ENCODE measurements at regions not wholly inside any gene's neighbourhood (a gene's known extent, or its start where the extent isn't known, plus 50 kb on each side); places are given as distances from the start of the nearest gene placed in this dataset.
"Not testable (repeated sequence)": the region's sequence is repeated elsewhere in the genome, so short reads cannot be mapped to it uniquely, and the experiment has no call there.

DNA sequence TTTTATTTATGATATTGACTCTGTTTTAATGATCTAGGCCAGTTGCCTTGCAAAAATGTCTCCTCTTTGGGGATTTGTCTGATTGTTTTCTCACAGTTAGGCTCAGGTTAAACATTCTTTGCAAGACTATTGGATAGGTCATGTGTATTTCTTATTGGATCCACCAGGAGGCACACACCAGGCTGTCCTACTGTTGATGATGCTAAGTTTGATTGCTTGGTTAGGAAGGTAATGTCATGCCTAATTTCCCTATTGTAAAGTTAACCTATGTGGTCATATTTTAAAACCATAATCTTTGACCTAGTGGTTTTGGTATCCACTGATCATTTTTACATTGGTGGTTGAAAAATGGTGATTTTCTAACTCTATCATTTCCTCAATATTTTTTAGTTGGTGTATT lies 137.1 kb downstream of the BRMS1L start:
- no peak overlapping the region for H3K27ac ChIP-seq (ENCODE audit: low read depth, low read length)
- H3K36me3 ChIP-seq (ENCODE audit: control insufficient read depth, insufficient read depth, low read length), result no peaks in the 10 kb centered on the region
- no peaks in the 10 kb centered on the region for H3K27me3 ChIP-seq (ENCODE audit: control insufficient read depth, insufficient read depth, low read length)
- H3K4me3 ChIP-seq (ENCODE audit: low read depth, low read length), result no peak overlapping the region
- no peaks in the 10 kb centered on the region for H3K9me3 ChIP-seq (ENCODE audit: control insufficient read depth, insufficient read depth, low read length)
- DNase-seq (ENCODE audit: low read depth in 4 of 6, low spot score in 6 of 6), result no peak
- H3K4me1 ChIP-seq (ENCODE audit: control insufficient read depth, insufficient read depth, low read length), result no peaks in the 10 kb centered on the region

DNA sequence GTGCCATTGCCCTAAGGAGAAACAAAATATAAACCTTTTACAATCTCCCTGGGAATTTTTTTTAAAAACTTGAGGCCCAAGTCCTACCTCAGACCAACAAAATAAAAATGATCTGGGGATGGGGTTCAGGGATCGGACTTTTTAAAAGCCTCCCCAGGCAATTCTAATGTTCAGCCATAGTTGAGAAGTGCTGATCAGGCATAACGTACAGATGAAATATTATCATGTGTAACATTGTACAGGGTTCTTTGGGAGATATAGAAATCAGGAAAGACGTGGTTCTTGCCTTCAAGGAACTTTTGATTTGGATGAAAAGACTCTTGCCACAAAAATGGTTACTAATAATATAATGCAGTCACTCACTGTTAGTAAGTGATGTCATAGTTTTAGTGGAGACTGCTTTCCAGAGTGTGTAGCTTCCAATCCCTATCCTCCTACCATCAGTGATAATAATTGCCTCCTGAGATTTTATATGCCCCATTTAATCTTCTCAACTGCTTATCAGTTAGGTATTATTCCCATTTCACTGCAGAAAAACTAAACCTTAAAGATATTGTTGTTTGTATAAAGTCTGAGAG lies 135.6 kb downstream of the BRMS1L start:
- WGBS (ENCODE audit: insufficient coverage), result no CpG with 5 or more reads among the region's 3 CpGs
- Histone ChIP-seq H3K27ac (ENCODE audit: low read depth, low read length) (no peak overlapping the region), H3K27me3 (ENCODE audit: control insufficient read depth, insufficient read depth, low read length) (no peaks in the 10 kb centered on the region), H3K9me3 (ENCODE audit: control insufficient read depth, insufficient read depth, low read length) (no peaks in the 10 kb centered on the region), H3K4me3 (ENCODE audit: low read depth, low read length) (no peak overlapping the region), H3K4me1 (ENCODE audit: control insufficient read depth, insufficient read depth, low read length) (no peaks in the 10 kb centered on the region), H3K36me3 (ENCODE audit: control insufficient read depth, insufficient read depth, low read length) (no peaks in the 10 kb centered on the region)
- no peak for DNase-seq (ENCODE audit: low read depth in 4 of 6, low spot score in 6 of 6)

DNA sequence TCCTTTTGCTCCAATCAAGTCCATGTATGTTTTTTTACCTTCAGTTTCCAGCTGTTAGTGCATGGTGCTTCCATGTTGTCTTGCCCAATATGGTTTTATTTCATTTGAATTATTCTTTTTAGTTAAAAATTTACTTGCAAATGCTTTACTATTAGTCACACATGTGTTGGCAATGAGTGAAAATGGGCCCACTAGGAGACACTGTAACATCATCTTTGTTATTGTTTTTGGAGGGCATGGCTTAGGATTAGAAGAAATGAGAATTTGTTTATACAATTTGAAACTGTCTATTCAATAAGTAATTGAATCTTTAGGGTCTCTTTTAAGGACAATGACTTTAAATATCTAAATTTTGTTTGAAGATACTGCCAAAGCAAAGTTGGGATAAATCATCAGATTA lies 133.7 kb downstream of the BRMS1L start:
- H3K36me3 ChIP-seq (ENCODE audit: control insufficient read depth, insufficient read depth, low read length), result no peaks in the 10 kb centered on the region
- H3K9me3 ChIP-seq (ENCODE audit: control insufficient read depth, insufficient read depth, low read length), result no peaks in the 10 kb centered on the region
- no peaks in the 10 kb centered on the region for H3K27me3 ChIP-seq (ENCODE audit: control insufficient read depth, insufficient read depth, low read length)
- no peak overlapping the region for H3K4me3 ChIP-seq (ENCODE audit: low read depth, low read length)
- DNase-seq (ENCODE audit: low read depth in 4 of 6, low spot score in 6 of 6), result peak in 1 of 6 donors; percentile 60
- H3K4me1 ChIP-seq (ENCODE audit: control insufficient read depth, insufficient read depth, low read length), result no peaks in the 10 kb centered on the region
- H3K27ac ChIP-seq (ENCODE audit: low read depth, low read length), result no peak overlapping the region

DNA sequence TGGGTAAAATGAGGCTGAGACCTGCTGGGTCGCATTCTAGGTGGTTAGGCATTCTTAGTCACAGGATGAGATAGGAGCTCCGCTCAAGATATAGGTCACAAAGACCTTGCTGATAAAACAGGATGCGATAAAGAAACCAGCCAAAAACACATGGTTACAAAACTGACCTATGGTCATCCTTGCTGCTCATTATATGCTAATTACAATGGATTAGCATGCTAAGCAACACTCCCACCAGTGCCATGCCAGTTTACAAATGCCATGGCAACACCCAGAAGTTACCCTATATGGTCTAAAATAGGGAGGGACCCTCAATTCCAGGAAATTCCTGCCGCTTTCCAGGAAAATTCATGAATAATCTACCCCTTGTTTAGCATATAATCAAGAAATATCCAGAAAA lies 132.4 kb downstream of the BRMS1L start:
- Histone ChIP-seq H3K36me3 (ENCODE audit: control insufficient read depth, insufficient read depth, low read length) (no peaks in the 10 kb centered on the region), H3K9me3 (ENCODE audit: control insufficient read depth, insufficient read depth, low read length) (no peaks in the 10 kb centered on the region), H3K4me3 (ENCODE audit: low read depth, low read length) (no peak overlapping the region), H3K27ac (ENCODE audit: low read depth, low read length) (no peak overlapping the region), H3K27me3 (ENCODE audit: control insufficient read depth, insufficient read depth, low read length) (peaks cover 2% of the 10 kb centered on the region), H3K4me1 (ENCODE audit: control insufficient read depth, insufficient read depth, low read length) (no peaks in the 10 kb centered on the region)
- no peak for DNase-seq (ENCODE audit: low read depth in 4 of 6, low spot score in 6 of 6)
- WGBS (ENCODE audit: insufficient coverage), result 96% methylated on average over 3 of the region's 4 CpGs

DNA sequence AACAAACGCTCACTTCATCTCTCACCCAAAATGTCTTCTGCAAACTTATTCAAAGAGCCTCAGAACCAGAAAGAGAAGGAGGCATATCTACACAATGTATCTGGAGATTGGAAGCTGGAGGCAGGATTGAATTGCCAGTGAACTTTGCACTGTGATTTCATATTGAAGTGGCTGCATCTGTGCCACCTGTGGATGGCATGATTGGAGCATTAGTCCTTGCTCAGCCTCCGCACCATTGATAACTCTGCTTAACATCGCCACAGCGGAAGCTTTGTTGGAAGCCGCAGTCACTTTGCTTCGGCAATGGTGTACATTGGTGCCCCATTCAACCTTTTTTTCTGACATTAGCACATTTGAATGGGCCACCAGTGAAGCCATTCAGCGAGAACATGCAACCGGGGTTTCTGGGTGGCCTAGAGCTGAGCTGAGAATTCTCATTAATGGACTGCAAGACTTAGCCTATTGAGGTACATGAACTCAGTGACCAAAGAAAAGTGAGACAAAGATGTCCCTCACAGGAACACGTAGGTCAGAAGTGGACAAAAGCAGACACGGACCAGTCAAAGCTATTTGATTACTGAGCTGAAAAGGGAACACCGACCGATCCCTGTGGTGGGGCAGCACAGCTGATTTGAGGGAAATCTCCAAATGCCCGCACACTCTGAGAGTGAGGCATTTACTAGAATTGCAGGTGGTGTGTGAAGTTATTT lies 130.4 kb downstream of the BRMS1L start:
- no peak overlapping the region for H3K27ac ChIP-seq (ENCODE audit: low read depth, low read length)
- H3K27me3 ChIP-seq (ENCODE audit: control insufficient read depth, insufficient read depth, low read length), result peaks cover 2% of the 10 kb centered on the region
- no peaks in the 10 kb centered on the region for H3K36me3 ChIP-seq (ENCODE audit: control insufficient read depth, insufficient read depth, low read length)
- DNase-seq (ENCODE audit: low read depth in 4 of 6, low spot score in 6 of 6), result peak in 1 of 6 donors; percentile 37
- WGBS (ENCODE audit: insufficient coverage), result 55% methylated on average over 11 of the region's 13 CpGs
- H3K4me1 ChIP-seq (ENCODE audit: control insufficient read depth, insufficient read depth, low read length), result no peaks in the 10 kb centered on the region
- no peaks in the 10 kb centered on the region for H3K9me3 ChIP-seq (ENCODE audit: control insufficient read depth, insufficient read depth, low read length)
- H3K4me3 ChIP-seq (ENCODE audit: low read depth, low read length), result no peak overlapping the region

DNA sequence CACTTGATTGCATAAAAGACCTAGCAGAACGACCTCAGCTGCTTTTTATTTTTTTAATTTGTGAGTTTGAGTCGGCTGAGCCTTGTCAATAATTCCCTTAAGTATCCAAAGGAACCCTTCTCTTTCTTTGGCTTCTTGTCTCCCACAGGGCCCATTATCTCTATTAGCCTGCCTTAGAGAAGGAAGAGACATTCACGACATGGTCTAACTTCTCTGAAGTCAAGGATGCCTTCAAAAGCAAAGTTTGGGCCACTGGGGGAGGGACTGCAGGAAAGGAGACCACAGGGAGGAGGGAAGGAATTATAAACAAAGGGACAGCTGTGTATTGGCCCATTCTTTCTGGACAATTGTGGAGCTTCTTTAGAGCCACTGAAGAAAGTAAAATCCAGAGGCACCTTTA lies 126.4 kb downstream of the BRMS1L start:
- H3K9me3 ChIP-seq (ENCODE audit: control insufficient read depth, insufficient read depth, low read length), result no peaks in the 10 kb centered on the region
- H3K27ac ChIP-seq (ENCODE audit: low read depth, low read length), result no peak overlapping the region
- WGBS (ENCODE audit: insufficient coverage), result 46% methylated on average over 2 of the region's 3 CpGs
- no peaks in the 10 kb centered on the region for H3K36me3 ChIP-seq (ENCODE audit: control insufficient read depth, insufficient read depth, low read length)
- no peak overlapping the region for H3K4me3 ChIP-seq (ENCODE audit: low read depth, low read length)
- H3K4me1 ChIP-seq (ENCODE audit: control insufficient read depth, insufficient read depth, low read length), result no peaks in the 10 kb centered on the region
- no peak for DNase-seq (ENCODE audit: low read depth in 4 of 6, low spot score in 6 of 6)
- H3K27me3 ChIP-seq (ENCODE audit: control insufficient read depth, insufficient read depth, low read length), result peaks cover 2% of the 10 kb centered on the region

DNA sequence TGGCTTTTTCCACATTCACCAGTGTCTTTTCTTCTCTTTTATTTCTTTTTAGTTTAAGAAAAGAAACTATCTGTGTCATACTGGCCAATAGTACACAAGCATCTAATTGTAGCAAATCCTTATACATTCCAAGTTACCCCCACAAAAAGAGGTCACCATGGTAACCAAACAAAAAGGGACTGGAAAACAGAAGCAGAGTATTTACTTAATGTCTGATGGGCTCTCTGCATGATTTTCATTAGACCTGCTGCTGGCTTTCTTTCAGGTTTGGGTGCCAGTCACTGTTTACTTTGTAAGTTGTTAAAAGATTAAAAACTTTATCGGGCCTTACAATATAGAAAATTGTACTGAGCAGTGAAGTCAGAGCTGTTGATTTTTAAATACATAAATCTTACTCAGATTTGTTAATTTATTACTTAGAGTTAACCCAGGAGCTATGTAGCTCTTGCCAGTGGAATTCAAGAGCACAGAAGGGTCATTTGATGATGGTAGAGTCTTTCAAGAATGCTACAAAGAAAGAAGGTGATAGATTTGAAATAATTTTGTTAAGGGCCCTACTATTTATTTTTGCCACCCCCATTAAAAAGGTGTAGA lies 123.9 kb downstream of the BRMS1L start:
- no CpG with 5 or more reads among the region's 1 CpG for WGBS (ENCODE audit: insufficient coverage)
- H3K9me3 ChIP-seq (ENCODE audit: control insufficient read depth, insufficient read depth, low read length), result no peaks in the 10 kb centered on the region
- peak; percentile 38 to 91 (median 62) for DNase-seq (ENCODE audit: low read depth in 4 of 6, low spot score in 6 of 6)
- H3K27ac ChIP-seq (ENCODE audit: low read depth, low read length), result peak overlapping the region; percentile 33
- H3K4me1 ChIP-seq (ENCODE audit: control insufficient read depth, insufficient read depth, low read length), result no peaks in the 10 kb centered on the region
- peaks cover 2% of the 10 kb centered on the region for H3K27me3 ChIP-seq (ENCODE audit: control insufficient read depth, insufficient read depth, low read length)
- no peak overlapping the region for H3K4me3 ChIP-seq (ENCODE audit: low read depth, low read length)
- no peaks in the 10 kb centered on the region for H3K36me3 ChIP-seq (ENCODE audit: control insufficient read depth, insufficient read depth, low read length)

DNA sequence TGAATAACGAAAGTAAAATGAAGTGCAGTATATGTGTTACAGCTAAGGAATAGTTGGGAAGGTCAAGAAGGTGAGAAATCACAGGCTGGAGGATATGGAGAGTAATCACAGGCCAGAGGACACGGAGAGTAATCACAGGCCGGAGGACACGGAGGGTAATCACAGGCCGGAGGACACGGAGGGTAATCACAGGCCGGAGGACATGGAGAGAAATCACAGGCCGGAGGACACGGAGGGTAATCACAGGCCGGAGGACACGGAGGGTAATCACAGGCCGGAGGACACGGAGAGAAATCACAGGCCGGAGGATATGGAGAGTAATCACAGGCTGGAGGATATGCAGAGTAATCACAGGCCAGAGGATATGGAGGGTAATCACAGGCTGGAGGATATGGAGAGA lies 121.8 kb downstream of the BRMS1L start:
- not testable (repeated sequence) for DNase-seq (ENCODE audit: low read depth in 4 of 6, low spot score in 6 of 6); H3K27ac ChIP-seq (ENCODE audit: low read depth, low read length); H3K4me3 ChIP-seq (ENCODE audit: low read depth, low read length); H3K36me3 ChIP-seq (ENCODE audit: control insufficient read depth, insufficient read depth, low read length); H3K4me1 ChIP-seq (ENCODE audit: control insufficient read depth, insufficient read depth, low read length); H3K9me3 ChIP-seq (ENCODE audit: control insufficient read depth, insufficient read depth, low read length); H3K27me3 ChIP-seq (ENCODE audit: control insufficient read depth, insufficient read depth, low read length)
- 85% methylated on average over 13 of the region's 14 CpGs for WGBS (ENCODE audit: insufficient coverage)

DNA sequence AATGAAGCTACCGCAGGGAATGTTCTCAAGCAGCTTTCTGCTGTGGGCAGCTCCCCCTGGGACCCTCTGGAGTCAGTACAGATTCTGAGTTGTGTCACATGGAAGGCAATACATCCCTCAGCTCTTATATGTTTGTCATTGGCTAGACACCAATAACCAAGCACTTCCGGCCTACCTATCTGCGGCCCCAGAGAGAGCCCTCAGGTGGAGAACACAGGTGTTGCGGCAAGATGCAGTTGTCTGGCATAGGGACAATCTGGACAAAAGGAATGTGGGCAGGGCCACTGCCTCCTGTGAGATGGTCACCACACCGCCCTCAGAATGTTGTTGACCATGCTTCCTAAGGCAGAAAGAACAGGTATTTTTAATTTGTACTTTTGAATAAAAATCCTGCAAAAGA lies 118.7 kb downstream of the BRMS1L start:
- 86% methylated on average over 4 of the region's 5 CpGs for WGBS (ENCODE audit: insufficient coverage)
- Histone ChIP-seq H3K36me3 (ENCODE audit: control insufficient read depth, insufficient read depth, low read length) (no peaks in the 10 kb centered on the region), H3K4me3 (ENCODE audit: low read depth, low read length) (no peak overlapping the region), H3K27ac (ENCODE audit: low read depth, low read length) (no peak overlapping the region), H3K27me3 (ENCODE audit: control insufficient read depth, insufficient read depth, low read length) (no peaks in the 10 kb centered on the region), H3K4me1 (ENCODE audit: control insufficient read depth, insufficient read depth, low read length) (no peaks in the 10 kb centered on the region), H3K9me3 (ENCODE audit: control insufficient read depth, insufficient read depth, low read length) (no peaks in the 10 kb centered on the region)
- no peak for DNase-seq (ENCODE audit: low read depth in 4 of 6, low spot score in 6 of 6)

DNA sequence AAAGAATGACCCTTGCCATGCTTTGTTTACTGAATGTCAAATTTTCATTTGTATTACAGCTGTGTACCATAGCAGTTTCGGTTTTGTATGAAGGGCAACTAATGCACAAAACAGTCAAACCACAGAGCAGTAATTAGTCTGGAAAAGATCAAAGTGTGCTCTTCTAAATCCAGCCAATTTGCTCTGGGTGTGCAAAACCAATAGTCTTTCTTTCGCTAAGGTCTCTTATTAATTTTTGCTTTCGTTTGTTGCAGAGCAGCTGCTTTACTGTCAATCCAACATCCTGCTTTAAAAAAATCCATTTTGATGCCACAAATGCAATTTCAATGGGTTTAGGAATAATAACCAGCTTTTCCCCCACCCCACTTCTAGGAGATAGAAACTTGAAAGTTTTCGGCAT lies 114.2 kb downstream of the BRMS1L start:
- Histone ChIP-seq H3K9me3 (ENCODE audit: control insufficient read depth, insufficient read depth, low read length) (no peaks in the 10 kb centered on the region), H3K4me1 (ENCODE audit: control insufficient read depth, insufficient read depth, low read length) (no peaks in the 10 kb centered on the region), H3K27ac (ENCODE audit: low read depth, low read length) (no peak overlapping the region), H3K27me3 (ENCODE audit: control insufficient read depth, insufficient read depth, low read length) (no peaks in the 10 kb centered on the region), H3K36me3 (ENCODE audit: control insufficient read depth, insufficient read depth, low read length) (no peaks in the 10 kb centered on the region), H3K4me3 (ENCODE audit: low read depth, low read length) (no peak overlapping the region)
- no peak for DNase-seq (ENCODE audit: low read depth in 4 of 6, low spot score in 6 of 6)
- WGBS (ENCODE audit: insufficient coverage), result 80% methylated on average over 1 of the region's 4 CpGs
